K562 (cell line): ENCODE measurements at regions not wholly inside any gene's neighbourhood (a gene's known extent, or its start where the extent isn't known, plus 50 kb on each side); places are given as distances from the start of the nearest gene placed in this dataset.

Experiments
- ATAC-seq: fragments of 200-7000 bp; cut with Tn5 transposase; 3 replicates; pipeline ENCODE4 v1.9.1; 2020; ENCODE audit warnings: moderate library complexity
- BruUV-seq: library from RNA; stranded (reverse); fragments of 400-500 nt; replicated peaks from 2 replicates; lab custom pipeline; 2021; lab: Mats Ljungman, UMichigan
- CTCF ChIA-PET: fragments of 300-600 bp; formaldehyde crosslinking; extraction: SDS; loops from one replicate; lab custom pipeline; 2021; ENCODE audit warnings: low intra/inter-chr PET ratio; lab: Yijun Ruan, JAX
- POLR2A ChIA-PET: fragments of 300-600, 350-650 bp; sonication (Branson Sonifier 250); formaldehyde crosslinking; extraction: SDS; loops from one replicate; lab custom pipeline; 2021; ENCODE audit warnings: antibody characterized with exemption, inconsistent platforms; lab: Yijun Ruan, JAX
- DNase-seq, 4 experiments: peaks; one replicate each; pipeline versions ENCODE4 v3.0.0 to v3.0.0-alpha.2; 2011 to 2018; ENCODE audit warnings: low spot score in 3 of 4, mixed read lengths in 3 of 4; ENCODE audit errors: extremely low read depth in 1 of 4
- FAIRE-seq: peaks from 2 replicates; lab custom pipeline; 2011; peaks lifted over from hg19 to GRCh38; lab: Jason Lieb, UNC
- H2AFZ ChIP-seq: 2 replicates; pipeline ENCODE4 v1.6.0; 2011; ENCODE audit warnings: low read depth, low read length, control low read depth, inconsistent platforms
- H3K27ac ChIP-seq: fragments of 200-600 bp; 3 replicates; pipeline ENCODE4 v1.8.0; 2011; ENCODE audit warnings: low read depth, mild to moderate bottlenecking, control low read depth, inconsistent platforms, low read length, moderate library complexity, mixed read lengths; ENCODE audit errors: extremely low read depth
- H3K27me3 ChIP-seq, 2 experiments: fragments of 300-600 bp in 1 of 2; 2 replicates in 1 of 2; 3 replicates in 1 of 2; pipeline versions ENCODE4 v1.6.0 to v1.8.0; 2011; ENCODE audit warnings: inconsistent platforms in 2 of 2, low read length in 2 of 2, mild to moderate bottlenecking in 1 of 2, mixed read lengths in 1 of 2, moderate library complexity in 1 of 2; ENCODE audit not compliant: control insufficient read depth in 2 of 2, insufficient read depth in 2 of 2
- H3K36me3 ChIP-seq: fragments of 300-600 bp; 3 replicates; pipeline ENCODE4 v1.8.0; 2011; ENCODE audit warnings: mild to moderate bottlenecking, low read length, inconsistent platforms; ENCODE audit not compliant: control insufficient read depth, insufficient read depth
- H3K4me1 ChIP-seq, 2 experiments: fragments of 200-600 bp in 1 of 2; replicated peaks in 1 of 2; 2 replicates in 1 of 2; 3 replicates in 1 of 2; pipeline versions ENCODE4 v1.5.1 to v1.8.0; 2011; ENCODE audit warnings: inconsistent platforms in 2 of 2, low read length in 2 of 2, mild to moderate bottlenecking in 1 of 2, mixed read lengths in 1 of 2, moderate library complexity in 1 of 2; ENCODE audit not compliant: control insufficient read depth in 2 of 2, insufficient read depth in 2 of 2
- H3K4me2 ChIP-seq: 2 replicates; pipeline ENCODE4 v1.6.1; 2011; ENCODE audit warnings: low read length, control low read depth, inconsistent platforms, mixed read lengths; ENCODE audit not compliant: insufficient read depth
- H3K4me3 ChIP-seq: fragments of 200-600 bp; sonication (generic), shearing (Covaris generic); 2 replicates; pipeline ENCODE4 v1.5.1; 2016; ENCODE audit warnings: control low read depth, inconsistent platforms
- H3K79me2 ChIP-seq: fragments of 200-600 bp; 3 replicates; pipeline ENCODE4 v1.8.0; 2011; ENCODE audit warnings: low read length, inconsistent platforms; ENCODE audit not compliant: control insufficient read depth, insufficient read depth
- H3K9ac ChIP-seq, 2 experiments: 2 replicates each; pipeline versions ENCODE4 v1.6.0 to v1.6.1; 2011; ENCODE audit warnings: low read depth in 2 of 2, low read length in 2 of 2, control low read depth in 1 of 2, inconsistent platforms in 1 of 2, mild to moderate bottlenecking in 1 of 2, mixed read lengths in 1 of 2; ENCODE audit not compliant: insufficient read depth in 1 of 2
- H3K9me1 ChIP-seq: one replicate; pipeline ENCODE4 v1.6.0; 2011; ENCODE audit warnings: inconsistent platforms, mild to moderate bottlenecking, low read length, moderate library complexity; ENCODE audit not compliant: control insufficient read depth, insufficient read depth
- H3K9me3 ChIP-seq: replicated peaks from 2 replicates; pipeline ENCODE4 v1.5.1; 2011; ENCODE audit warnings: low read depth, low read length, inconsistent platforms; ENCODE audit not compliant: control insufficient read depth, insufficient read depth
- H4K20me1 ChIP-seq: replicated peaks from 2 replicates; pipeline ENCODE4 v1.6.1; 2011; ENCODE audit warnings: low read length, inconsistent platforms, mixed read lengths; ENCODE audit not compliant: control insufficient read depth, insufficient read depth
- E2F6 ChIP-seq, 2 experiments: IDR thresholded peaks; 2 replicates each; pipeline ENCODE4 v1.6.1; 2011; ENCODE audit warnings: borderline replicate concordance in 1 of 2, control low read depth in 1 of 2, low read depth in 1 of 2, low read length in 1 of 2, mild to moderate bottlenecking in 1 of 2, mixed read lengths in 1 of 2, moderate library complexity in 1 of 2; ENCODE audit not compliant: insufficient read depth in 1 of 2, insufficient read length in 1 of 2, poor library complexity in 1 of 2, severe bottlenecking in 1 of 2; ENCODE audit errors: extremely low read depth in 1 of 2
- PCBP1 ChIP-seq: fragments of 200-400 bp; formaldehyde crosslinking; IDR thresholded peaks from 2 replicates; pipeline ENCODE4 v1.6.1; 2018; ENCODE audit warnings: mild to moderate bottlenecking, low read depth, low read length; ENCODE audit not compliant: poor library complexity, severe bottlenecking
- SP2 ChIP-seq: IDR thresholded peaks from 2 replicates; pipeline ENCODE4 v1.6.1; 2011; ENCODE audit warnings: mild to moderate bottlenecking, low read depth, low read length, moderate library complexity; ENCODE audit not compliant: poor library complexity, severe bottlenecking; ENCODE audit errors: extremely low read depth
- ZC3H4 ChIP-seq: sonication (generic); formaldehyde crosslinking; IDR thresholded peaks from 2 replicates; pipeline ENCODE4 v1.9.0; 2021; ENCODE audit warnings: missing genetic modification reagents, borderline replicate concordance
- WGBS: fragments of 100-300 bp; shearing (Covaris generic); methylation state at CpG from one replicate; pipeline ENCODE4 v1.1.6; 2016; ENCODE audit warnings: low coverage, mixed read lengths; ENCODE audit not compliant: insufficient coverage; ENCODE audit errors: missing lambda C conversion rate; 5-methylcytosine and 5-hydroxymethylcytosine counted together
- in situ Hi-C: fragments of 300-500 bp; cut with MboI; formaldehyde crosslinking; loops from 4 replicates; pipeline ENCODE4 v1.15.0; 2018; ENCODE audit warnings: inconsistent platforms, mixed read lengths
- intact Hi-C: fragments of 100-400 bp; cut with micrococcal nuclease; formaldehyde crosslinking; loops from 2 replicates; pipeline ENCODE4 v1.14.2; 2022

- POLR2A ChIA-PET: no interaction called here
- Histone ChIP-seq H3K9me1 (no peaks in the 10 kb centered on the region), H3K4me3 (no peak overlapping the region), H3K4me1 (no peaks in the 10 kb centered on the region), H3K27me3 (no peaks in the 10 kb centered on the region), H3K9ac (no peak overlapping the region), H3K4me2 (no peak overlapping the region), H2AFZ (no peak overlapping the region), H3K9me3 (no peaks in the 10 kb centered on the region), H3K27ac (no peak overlapping the region), H4K20me1 (no peaks in the 10 kb centered on the region), H3K36me3 (no peaks in the 10 kb centered on the region), H3K79me2 (no peaks in the 10 kb centered on the region)
- 4% methylated on average over 5 of the region's 5 CpGs for WGBS
- ATAC-seq (no peak; the same call in 2 of the 3 replicates), FAIRE-seq (no peak), DNase-seq (no peak)
- in situ Hi-C loops: no loop called here
- CTCF ChIA-PET: no interaction called here
- TF ChIP-seq ZC3H4 (CRISPR knock-in tag) (no peak), E2F6 (IDR thresholded peaks at IDR 0.05; ENCODE audit: borderline replicate concordance in 1 of 2, extremely low read depth in 1 of 2, insufficient read depth in 1 of 2, insufficient read length in 1 of 2, low read depth in 1 of 2, low read length in 1 of 2, poor library complexity in 1 of 2, severe bottlenecking in 1 of 2) (peak in 1 of 2 experiments; percentile 8)
- intact Hi-C loops: no loop called here
- no TSS peak for BruUV-seq
Measured at GRCh38 chr10:80909254-80909653, 371.6 kb downstream of the SH2D4B start.

- no peak overlapping the region for H3K27ac ChIP-seq
- H2AFZ ChIP-seq: no peak overlapping the region
- peak; percentile 8 for TF ChIP-seq SP2
- TF ChIP-seq PCBP1: no peak
- 0% methylated on average over 5 of the region's 5 CpGs for WGBS
- FAIRE-seq (no peak), ATAC-seq (no peak), DNase-seq (no peak)
- ChIA-PET POLR2A (interaction anchor here (0.5 to 1.2 kb wide), 2 partner anchors 10 to 330 kb away, joined by 3 read pairs; no protein-coding TSS in a partner anchor), CTCF (no interaction called here)
- no peaks in the 10 kb centered on the region for H3K9me1 ChIP-seq
- H3K4me1 ChIP-seq: no peaks in the 10 kb centered on the region
- no peak overlapping the region for H3K4me2 ChIP-seq
- no peaks in the 10 kb centered on the region for H3K9me3 ChIP-seq
- BruUV-seq: no TSS peak
- H3K36me3 ChIP-seq: no peaks in the 10 kb centered on the region
- H3K79me2 ChIP-seq: no peaks in the 10 kb centered on the region
- no peaks in the 10 kb centered on the region for H4K20me1 ChIP-seq
- intact Hi-C loops (no loop called here), in situ Hi-C loops (no loop called here)
- no peak overlapping the region for H3K9ac ChIP-seq
- H3K4me3 ChIP-seq: no peak overlapping the region
- H3K27me3 ChIP-seq: no peaks in the 10 kb centered on the region
Measured at GRCh38 chr10:80917636-80918035, 379.9 kb downstream of the SH2D4B start.
